Fibroblast of mammary gland (primary cell): ENCODE measurements at regions not wholly inside any gene's neighbourhood (a gene's known extent, or its start where the extent isn't known, plus 50 kb on each side); places are given as distances from the start of the nearest gene placed in this dataset.

Source experiments
- DNase-seq: peaks from one replicate; pipeline ENCODE4 v3.0.0-alpha.2; 2010; ENCODE audit warnings: low read depth
- H3K4me3 ChIP-seq: 2 replicates; pipeline ENCODE4 v1.5.1; 2011; ENCODE audit warnings: low read depth, mild to moderate bottlenecking, low read length, moderate library complexity; ENCODE audit not compliant: control insufficient read depth
- TF ChIP-seq, protein P1 (sequence below): conservative IDR thresholded peaks from 2 replicates; pipeline ENCODE4 v1.5.1; 2011; ENCODE audit warnings: low read depth, low read length, inconsistent platforms; ENCODE audit not compliant: control insufficient read depth, insufficient read depth

DNA sequence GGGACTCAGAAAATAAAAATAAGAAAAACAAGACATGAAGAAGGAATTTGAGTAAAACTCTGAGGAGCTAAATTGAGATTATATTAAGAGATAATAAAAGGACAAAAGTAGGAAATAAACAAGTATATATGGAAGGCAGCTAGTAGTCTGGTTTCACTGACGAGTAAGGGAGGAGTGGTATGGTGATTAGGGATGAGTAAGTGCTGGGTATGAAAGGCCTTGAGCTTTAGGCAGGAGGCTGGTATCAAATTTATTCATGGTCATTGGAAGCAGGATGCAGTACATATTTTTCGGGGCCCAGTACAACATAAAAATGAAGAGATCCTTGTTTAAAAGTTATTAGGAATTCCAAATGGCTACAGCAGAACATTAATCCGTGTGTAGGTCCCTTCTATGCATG lies 789.7 kb upstream of the PRMT6 start:
- no peak overlapping the region for H3K4me3 ChIP-seq
- TF ChIP-seq, protein P1, sequence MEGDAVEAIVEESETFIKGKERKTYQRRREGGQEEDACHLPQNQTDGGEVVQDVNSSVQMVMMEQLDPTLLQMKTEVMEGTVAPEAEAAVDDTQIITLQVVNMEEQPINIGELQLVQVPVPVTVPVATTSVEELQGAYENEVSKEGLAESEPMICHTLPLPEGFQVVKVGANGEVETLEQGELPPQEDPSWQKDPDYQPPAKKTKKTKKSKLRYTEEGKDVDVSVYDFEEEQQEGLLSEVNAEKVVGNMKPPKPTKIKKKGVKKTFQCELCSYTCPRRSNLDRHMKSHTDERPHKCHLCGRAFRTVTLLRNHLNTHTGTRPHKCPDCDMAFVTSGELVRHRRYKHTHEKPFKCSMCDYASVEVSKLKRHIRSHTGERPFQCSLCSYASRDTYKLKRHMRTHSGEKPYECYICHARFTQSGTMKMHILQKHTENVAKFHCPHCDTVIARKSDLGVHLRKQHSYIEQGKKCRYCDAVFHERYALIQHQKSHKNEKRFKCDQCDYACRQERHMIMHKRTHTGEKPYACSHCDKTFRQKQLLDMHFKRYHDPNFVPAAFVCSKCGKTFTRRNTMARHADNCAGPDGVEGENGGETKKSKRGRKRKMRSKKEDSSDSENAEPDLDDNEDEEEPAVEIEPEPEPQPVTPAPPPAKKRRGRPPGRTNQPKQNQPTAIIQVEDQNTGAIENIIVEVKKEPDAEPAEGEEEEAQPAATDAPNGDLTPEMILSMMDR = no peak
- DNase-seq = no peak

DNA sequence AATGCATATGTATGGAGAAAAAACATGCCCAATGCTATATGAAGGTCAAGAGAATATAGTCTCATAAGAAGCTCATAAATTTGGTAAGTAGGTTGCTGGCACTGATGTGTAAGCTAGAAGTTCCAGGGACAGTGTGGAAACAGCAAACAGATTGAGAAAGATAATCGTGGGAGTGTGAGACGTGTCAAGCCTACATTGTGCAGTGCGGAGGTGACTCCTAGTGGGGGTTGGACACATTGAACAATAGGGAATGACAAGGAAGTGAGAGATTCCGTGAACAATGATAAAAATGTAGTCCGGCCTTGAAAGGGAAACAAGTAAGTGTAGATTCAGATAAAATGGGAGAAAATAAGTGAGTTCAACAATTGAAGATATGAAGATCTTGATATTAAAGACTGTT lies 788.4 kb upstream of the PRMT6 start:
- DNase-seq = no peak
- TF ChIP-seq, protein P1 = no peak
- no peak overlapping the region for H3K4me3 ChIP-seq

DNA sequence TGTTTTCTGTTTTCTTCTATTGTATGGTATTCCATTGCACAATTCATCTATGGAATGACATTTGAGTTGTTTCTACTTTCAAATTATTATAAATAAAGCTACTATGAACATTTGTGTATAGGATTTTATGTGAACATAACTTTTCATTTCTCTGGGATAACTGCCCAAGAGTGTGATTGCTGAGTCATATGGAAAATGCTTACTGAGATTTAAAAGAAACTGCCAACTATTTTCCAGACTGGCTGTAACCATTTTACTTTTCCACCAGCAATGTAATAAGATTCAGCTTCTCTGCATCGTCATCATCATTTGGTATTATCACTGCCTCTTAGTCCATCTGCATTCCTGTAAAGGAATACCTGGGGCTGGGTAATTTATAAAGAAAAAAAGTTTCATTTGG lies 779.6 kb upstream of the PRMT6 start:
- no peak for DNase-seq
- no peak overlapping the region for H3K4me3 ChIP-seq
- TF ChIP-seq, protein P1 = no peak

DNA sequence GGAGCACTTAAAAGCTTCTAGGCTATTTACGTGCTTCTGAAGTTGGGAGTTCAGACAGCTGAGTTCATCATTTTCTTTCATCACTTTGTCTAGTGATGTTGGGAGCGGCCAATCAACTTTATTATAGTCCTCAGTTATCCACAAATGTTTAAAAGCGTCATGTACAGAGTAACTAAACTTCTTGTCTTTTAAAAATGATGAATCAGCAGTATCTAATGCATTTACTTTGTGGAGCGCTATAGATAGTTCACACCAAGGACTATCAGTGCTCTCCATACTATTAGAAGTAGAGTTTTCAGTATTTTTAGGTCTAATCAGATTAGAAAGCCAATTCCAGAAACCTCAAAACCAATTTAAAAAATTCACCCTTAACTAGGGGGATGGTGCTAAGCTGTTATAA lies 778.7 kb upstream of the PRMT6 start:
- no peak for DNase-seq
- H3K4me3 ChIP-seq = no peak overlapping the region
- TF ChIP-seq, protein P1 = no peak

DNA sequence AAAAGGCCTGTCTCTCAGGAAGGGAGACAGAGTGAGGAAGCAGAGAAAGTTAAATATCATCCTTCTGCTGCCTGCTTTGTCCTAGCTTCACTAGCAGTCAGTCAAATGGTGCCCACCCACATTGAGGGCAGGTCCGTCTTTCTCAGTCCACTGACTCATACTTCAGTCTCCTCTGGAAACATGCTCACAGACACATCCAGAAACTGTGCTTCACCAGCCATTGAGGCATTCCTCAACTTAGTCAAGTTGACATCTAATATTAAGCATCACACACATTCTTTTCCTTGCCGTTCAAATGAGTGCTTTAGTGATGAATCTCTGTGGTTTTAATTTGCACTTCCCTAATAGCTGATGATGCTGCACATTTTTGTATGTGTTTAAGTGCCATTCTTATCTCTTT lies 777.8 kb upstream of the PRMT6 start:
- DNase-seq = no peak
- no peak overlapping the region for H3K4me3 ChIP-seq
- TF ChIP-seq, protein P1 = no peak

DNA sequence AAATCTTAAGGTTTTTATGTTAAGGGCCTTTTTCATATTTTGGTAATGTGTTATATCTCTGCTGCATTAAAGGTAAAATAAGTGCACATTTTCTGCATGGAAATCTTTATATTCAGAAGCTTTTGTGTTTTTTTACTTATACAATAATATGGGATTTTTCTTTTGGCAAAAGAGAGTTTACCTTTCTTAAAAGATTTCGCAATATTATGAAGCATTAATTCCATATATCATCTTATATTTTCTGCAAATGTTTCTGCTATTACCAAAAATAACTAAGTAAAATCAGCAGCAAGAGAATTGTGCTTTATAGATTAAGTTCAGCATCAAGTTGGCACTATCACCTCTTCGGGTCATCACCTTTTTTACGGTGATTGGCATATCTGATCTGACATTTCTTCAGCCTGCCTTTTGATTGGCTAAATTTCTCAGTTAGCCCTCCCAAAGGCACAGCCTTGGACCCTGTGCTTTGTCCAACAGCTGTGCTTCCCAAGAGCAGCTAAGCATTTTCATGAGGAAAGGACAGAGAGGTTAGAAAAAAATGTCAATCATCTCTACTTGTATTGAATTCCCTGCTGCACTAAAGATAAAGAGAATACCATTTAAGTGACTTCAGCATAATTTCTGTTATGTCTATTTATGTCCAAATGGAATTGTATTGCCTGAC lies 767.1 kb upstream of the PRMT6 start:
- TF ChIP-seq, protein P1 = no peak
- DNase-seq = no peak
- no peak overlapping the region for H3K4me3 ChIP-seq
